HEK293T (cell line): ENCODE measurements at regions not wholly inside any gene's neighbourhood (a gene's known extent, or its start where the extent isn't known, plus 50 kb on each side); places are given as distances from the start of the nearest gene placed in this dataset.

Experiments
- BHLHE40 ChIP-seq: fragments of 450-650 bp; IDR thresholded peaks from 2 replicates; pipeline ENCODE4 v1.6.1; 2016; ENCODE audit warnings: mild to moderate bottlenecking, moderate library complexity, borderline replicate concordance
- CTBP1 ChIP-seq: fragments of 450-650 bp; IDR thresholded peaks from 2 replicates; pipeline ENCODE4 v1.6.1; 2016; ENCODE audit warnings: borderline replicate concordance
- ELF4 ChIP-seq: fragments of 450-650 bp; IDR thresholded peaks from 2 replicates; pipeline ENCODE4 v1.6.1; 2017; ENCODE audit warnings: antibody characterized with exemption
- FOXA1 ChIP-seq: fragments of 450-650 bp; IDR thresholded peaks from 2 replicates; pipeline ENCODE4 v1.6.1; 2016; ENCODE audit warnings: mild to moderate bottlenecking
- FOXK2 ChIP-seq: fragments of 450-650 bp; IDR thresholded peaks from 2 replicates; pipeline ENCODE4 v1.6.1; 2016; ENCODE audit warnings: mild to moderate bottlenecking
- HDGF ChIP-seq: fragments of 450-650 bp; IDR thresholded peaks from 2 replicates; pipeline ENCODE4 v1.6.1; 2017; ENCODE audit warnings: antibody characterized with exemption, borderline replicate concordance
- SP1 ChIP-seq: fragments of 450-650 bp; IDR thresholded peaks from 2 replicates; pipeline ENCODE4 v1.6.1; 2017
- SUZ12 ChIP-seq: fragments of 450-650 bp; IDR thresholded peaks from 2 replicates; pipeline ENCODE4 v1.6.1; 2016; ENCODE audit warnings: mild to moderate bottlenecking
- TARDBP ChIP-seq: fragments of 450-650 bp; IDR thresholded peaks from 2 replicates; pipeline ENCODE4 v1.6.1; 2016
- ZNF384 ChIP-seq: fragments of 450-650 bp; IDR thresholded peaks from 2 replicates; pipeline ENCODE4 v1.6.1; 2016

DNA sequence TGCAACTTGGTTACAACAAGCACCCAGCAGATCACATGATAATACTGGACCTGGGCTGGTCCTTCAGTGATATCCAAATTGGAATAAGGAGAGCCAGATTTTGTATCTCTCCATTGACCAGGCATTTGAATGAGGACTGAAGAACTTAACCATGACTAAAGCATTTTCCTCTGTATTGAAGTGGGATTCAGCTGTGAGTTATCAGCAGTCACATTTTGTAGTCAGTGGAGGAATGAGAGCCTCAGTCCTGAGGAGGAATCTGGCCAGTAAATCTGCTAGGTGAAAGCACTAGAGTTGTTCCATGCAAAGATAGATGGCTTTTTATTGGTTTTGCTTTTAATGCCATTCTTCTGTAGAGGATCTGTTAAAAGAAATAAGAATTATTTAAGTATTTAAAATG, 1506.0 kb downstream of the PCDH7 start:
- TF ChIP-seq ELF4 (no peak), SUZ12 (no peak), HDGF (no peak), FOXA1 (no peak), SP1 (no peak), FOXK2 (no peak), CTBP1 (no peak), TARDBP (no peak), BHLHE40 (no peak), ZNF384 (no peak)
